Spleen (tissue), 11 donors: ENCODE measurements at regions not wholly inside any gene's neighbourhood (a gene's known extent, or its start where the extent isn't known, plus 50 kb on each side); places are given as distances from the start of the nearest gene placed in this dataset.

Experiments
- DNase-seq: peaks from one replicate; pipeline ENCODE4 v3.0.0-alpha.2; 2020
- H3K27ac ChIP-seq, 8 donors: fragments of 200-600 bp; sonication (generic) in 7 of 8; 1 replicate in 4 of 8; 2 replicates in 4 of 8; pipeline versions ENCODE4 v1.5.0 to v1.8.0; 2016 to 2021; ENCODE audit warnings: inconsistent platforms in 4 of 8, mild to moderate bottlenecking in 4 of 8, moderate library complexity in 1 of 8
- H3K27me3 ChIP-seq, 7 donors: fragments of 200-600 bp; sonication (generic) in 6 of 7; replicated peaks in 1 of 7; 1 replicate in 4 of 7; 2 replicates in 3 of 7; pipeline versions ENCODE4 v1.5.0 to v1.8.0; 2016 to 2021; ENCODE audit warnings: inconsistent platforms in 3 of 7, mild to moderate bottlenecking in 1 of 7
- H3K36me3 ChIP-seq, 6 donors: fragments of 200-600 bp; sonication (generic) in 5 of 6; 1 replicate in 4 of 6; 2 replicates in 2 of 6; pipeline versions ENCODE4 v1.5.0 to v1.8.0; 2016 to 2021; ENCODE audit warnings: inconsistent platforms in 2 of 6
- H3K4me1 ChIP-seq, 6 donors: fragments of 200-600 bp; sonication (generic) in 5 of 6; 1 replicate in 3 of 6; 2 replicates in 3 of 6; pipeline versions ENCODE4 v1.5.0 to v1.8.0; 2016 to 2021; ENCODE audit warnings: inconsistent platforms in 3 of 6
- H3K4me3 ChIP-seq, 8 donors: fragments of 200-600 bp; sonication (generic) in 7 of 8; 1 replicate in 4 of 8; 2 replicates in 4 of 8; pipeline versions ENCODE4 v1.5.0 to v1.8.0; 2016 to 2021; ENCODE audit warnings: inconsistent platforms in 4 of 8, mild to moderate bottlenecking in 4 of 8, moderate library complexity in 2 of 8
- H3K9me3 ChIP-seq, 8 donors: fragments of 200-600 bp; sonication (generic) in 7 of 8; 1 replicate in 4 of 8; 2 replicates in 4 of 8; pipeline versions ENCODE4 v1.5.0 to v1.8.0; 2016 to 2021; ENCODE audit warnings: inconsistent platforms in 4 of 8
- POLR2A ChIP-seq, 3 donors: fragments of 450-650 bp; IDR thresholded peaks; one replicate each; pipeline ENCODE4 v1.5.1; 2017; ENCODE audit warnings: antibody characterized with exemption in 3 of 3, mild to moderate bottlenecking in 1 of 3
- POLR2AphosphoS5 ChIP-seq, 3 donors: sonication (generic); formaldehyde crosslinking; IDR thresholded peaks; one replicate each; pipeline ENCODE4 v1.5.1; 2017; ENCODE audit warnings: antibody characterized with exemption in 3 of 3
- WGBS, 5 donors: extraction: QIAGEN DNeasy Blood & Tissue Kit in 3 of 5; methylation state at CpG; one replicate each; pipeline versions ENCODE4 v1.1.5 to v1.1.7; 2013 to 2018; 5-methylcytosine and 5-hydroxymethylcytosine counted together
- intact Hi-C: fragments of 100-400 bp; cut with DNase I; formaldehyde crosslinking; loops from one replicate; pipeline ENCODE4 v1.15.0; 2023; ENCODE audit warnings: low total_unique reads
- TF ChIP-seq, protein P1 (sequence below), 11 experiments: fragments of 200-600 bp in 7 of 11; fragments of 450-650 bp in 4 of 11; sonication (generic) in 4 of 11; IDR thresholded peaks in 8 of 11; conservative IDR thresholded peaks in 3 of 11; 1 replicate in 7 of 11; 2 replicates in 4 of 11; pipeline versions ENCODE4 v1.4.0 to v1.8.0; 2016 to 2021; ENCODE audit warnings: antibody characterized with exemption in 11 of 11, inconsistent platforms in 4 of 11, mild to moderate bottlenecking in 1 of 11
- donor health status: healthy with polysubstance abuse.
- donor health status: DM: no; HTN: no; CAD: no; lungs with moderate emphysema.
- donor health status: DM: no; HTN: no; CAD: no.
- donor health status: Bipolar disorder and iron deficiency.
- donor health status: healthy.
- donor health status: DM: no; HTN: no; CAD: no.
- donor health status: DM: yes; HTN: yes; CAD: no.

DNA sequence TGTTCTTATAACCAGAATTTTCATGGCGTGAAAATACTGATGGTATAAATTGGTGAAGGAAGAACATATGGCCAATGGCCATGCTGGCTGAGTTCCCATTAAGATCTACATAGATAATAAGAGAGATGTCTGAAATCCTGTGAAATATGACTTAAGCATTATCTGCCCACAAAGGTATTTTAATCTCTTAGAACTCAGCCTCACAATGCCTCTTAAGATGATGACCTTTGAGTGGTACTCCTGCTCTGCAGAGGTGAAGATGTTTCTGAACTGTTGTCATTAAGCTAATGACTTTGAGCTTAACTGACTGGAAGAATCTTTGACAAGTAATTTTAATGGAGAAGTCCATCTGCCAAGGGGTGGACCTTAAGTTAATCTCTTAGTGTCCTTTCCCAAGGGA lies 148.7 kb downstream of the ZNF326 start:
- WGBS, 5 donors: 93 to 98% (median 96%) methylated on average over 1 of the region's 1 CpG
- H3K4me3 ChIP-seq: no peak overlapping the region
- no peak for DNase-seq
- no peaks in the 10 kb centered on the region for H3K4me1 ChIP-seq
- peaks cover 0 to 23% (median 20%) of the 10 kb centered on the region in 8 donors for H3K9me3 ChIP-seq
- intact Hi-C loops: no loop called here
- TF ChIP-seq, protein P1, sequence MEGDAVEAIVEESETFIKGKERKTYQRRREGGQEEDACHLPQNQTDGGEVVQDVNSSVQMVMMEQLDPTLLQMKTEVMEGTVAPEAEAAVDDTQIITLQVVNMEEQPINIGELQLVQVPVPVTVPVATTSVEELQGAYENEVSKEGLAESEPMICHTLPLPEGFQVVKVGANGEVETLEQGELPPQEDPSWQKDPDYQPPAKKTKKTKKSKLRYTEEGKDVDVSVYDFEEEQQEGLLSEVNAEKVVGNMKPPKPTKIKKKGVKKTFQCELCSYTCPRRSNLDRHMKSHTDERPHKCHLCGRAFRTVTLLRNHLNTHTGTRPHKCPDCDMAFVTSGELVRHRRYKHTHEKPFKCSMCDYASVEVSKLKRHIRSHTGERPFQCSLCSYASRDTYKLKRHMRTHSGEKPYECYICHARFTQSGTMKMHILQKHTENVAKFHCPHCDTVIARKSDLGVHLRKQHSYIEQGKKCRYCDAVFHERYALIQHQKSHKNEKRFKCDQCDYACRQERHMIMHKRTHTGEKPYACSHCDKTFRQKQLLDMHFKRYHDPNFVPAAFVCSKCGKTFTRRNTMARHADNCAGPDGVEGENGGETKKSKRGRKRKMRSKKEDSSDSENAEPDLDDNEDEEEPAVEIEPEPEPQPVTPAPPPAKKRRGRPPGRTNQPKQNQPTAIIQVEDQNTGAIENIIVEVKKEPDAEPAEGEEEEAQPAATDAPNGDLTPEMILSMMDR (IDR thresholded peaks at IDR 0.05 in 8 of 11, conservative IDR thresholded peaks at IDR 0.05 in 3 of 11): no peak
- TF ChIP-seq POLR2A (IDR thresholded peaks at IDR 0.05) (no peak), POLR2AphosphoS5 (IDR thresholded peaks at IDR 0.05) (no peak)
- H3K27ac ChIP-seq: no peak overlapping the region
- H3K27me3 ChIP-seq: no peaks in the 10 kb centered on the region
- H3K36me3 ChIP-seq: no peaks in the 10 kb centered on the region

DNA sequence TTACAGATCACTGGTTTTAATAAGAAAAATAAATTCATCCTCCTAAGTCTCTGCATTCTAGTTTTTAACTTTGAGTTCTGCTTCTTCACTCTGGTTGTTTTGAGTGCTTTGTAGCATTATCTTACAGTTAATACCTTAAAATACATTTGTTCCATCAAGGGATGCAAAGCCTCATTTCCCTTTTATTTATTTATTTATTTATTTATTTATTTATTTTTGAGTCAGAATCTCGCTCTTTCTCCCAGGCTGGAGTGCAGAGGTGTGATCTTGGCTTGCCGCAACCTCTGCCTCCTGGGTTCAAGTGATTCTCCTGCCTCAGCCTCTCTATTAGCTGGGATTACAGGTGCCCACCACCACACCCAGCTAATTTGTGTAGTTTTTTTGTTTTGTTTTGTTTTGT lies 147.8 kb downstream of the ZNF326 start:
- DNase-seq: no peak
- Histone ChIP-seq H3K4me3 (no peak overlapping the region), H3K36me3 (no peaks in the 10 kb centered on the region), H3K27ac (no peak overlapping the region), H3K4me1 (no peaks in the 10 kb centered on the region), H3K27me3 (no peaks in the 10 kb centered on the region), H3K9me3 (peaks cover 0 to 26% (median 21%) of the 10 kb centered on the region in 8 donors)
- WGBS, 5 donors: 70 to 86% (median 84%) methylated on average over 2 of the region's 2 CpGs
- intact Hi-C loops: no loop called here
- TF ChIP-seq POLR2A (IDR thresholded peaks at IDR 0.05) (no peak), POLR2AphosphoS5 (IDR thresholded peaks at IDR 0.05) (no peak)
- TF ChIP-seq, protein P1 (IDR thresholded peaks at IDR 0.05 in 8 of 11, conservative IDR thresholded peaks at IDR 0.05 in 3 of 11): no peak

DNA sequence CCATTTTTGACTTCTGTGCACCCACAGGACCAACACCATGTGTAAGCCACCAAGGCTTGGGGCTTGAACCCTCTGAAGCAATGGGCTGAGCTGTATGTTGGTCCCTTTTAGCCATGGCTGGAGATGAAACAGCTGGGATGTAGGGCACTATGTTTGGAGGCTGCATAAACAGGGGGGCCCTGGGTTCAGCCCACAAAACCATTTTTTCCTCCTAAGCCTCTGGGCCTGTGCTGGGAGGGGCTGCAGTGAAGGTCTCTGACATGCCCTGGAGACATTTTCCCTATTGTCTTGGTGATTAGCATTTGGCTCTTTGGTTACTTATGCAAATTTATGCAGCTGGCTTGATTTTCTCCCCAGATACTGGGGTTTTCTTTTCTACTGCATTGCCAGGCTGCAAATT lies 144.9 kb downstream of the ZNF326 start:
- intact Hi-C loops: no loop called here
- Histone ChIP-seq H3K4me3 (no peak overlapping the region), H3K27me3 (peaks cover 0 to 1% (median 0%) of the 10 kb centered on the region in 7 donors), H3K27ac (no peak overlapping the region), H3K36me3 (no peaks in the 10 kb centered on the region), H3K9me3 (peaks cover 0 to 31% (median 22%) of the 10 kb centered on the region in 8 donors), H3K4me1 (no peaks in the 10 kb centered on the region)
- TF ChIP-seq POLR2A (IDR thresholded peaks at IDR 0.05) (no peak), POLR2AphosphoS5 (IDR thresholded peaks at IDR 0.05) (no peak)
- TF ChIP-seq, protein P1 (IDR thresholded peaks at IDR 0.05 in 8 of 11, conservative IDR thresholded peaks at IDR 0.05 in 3 of 11): no peak
- DNase-seq: no peak

DNA sequence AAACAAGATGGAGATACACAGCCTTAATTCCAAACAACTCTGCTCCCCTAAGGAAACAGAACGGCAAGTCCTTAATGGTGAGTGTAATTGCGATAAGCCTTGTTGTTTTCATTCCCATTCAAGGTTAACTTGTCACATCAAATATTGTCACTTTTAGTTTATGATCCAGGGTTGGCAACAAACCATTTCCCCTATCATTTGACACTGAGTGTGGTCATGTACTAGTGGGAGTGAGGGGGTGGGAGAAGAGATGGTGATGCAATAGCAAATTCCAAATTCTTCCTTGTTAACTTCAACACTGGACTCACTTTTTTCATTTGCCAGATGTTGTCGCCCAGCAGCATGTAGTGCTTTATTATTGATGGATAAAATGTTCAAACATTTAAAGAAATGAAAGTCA lies 140.4 kb downstream of the ZNF326 start:
- Histone ChIP-seq H3K4me3 (no peak overlapping the region), H3K27ac (no peak overlapping the region), H3K36me3 (no peaks in the 10 kb centered on the region), H3K4me1 (no peaks in the 10 kb centered on the region), H3K9me3 (peaks cover 0 to 24% (median 15%) of the 10 kb centered on the region in 8 donors), H3K27me3 (peaks cover 0 to 22% (median 0%) of the 10 kb centered on the region in 7 donors)
- intact Hi-C loops: no loop called here
- WGBS, 5 donors: 59 to 77% (median 65%) methylated on average over 3 of the region's 3 CpGs
- TF ChIP-seq, protein P1 (IDR thresholded peaks at IDR 0.05 in 8 of 11, conservative IDR thresholded peaks at IDR 0.05 in 3 of 11): no peak
- TF ChIP-seq POLR2A (IDR thresholded peaks at IDR 0.05) (no peak), POLR2AphosphoS5 (IDR thresholded peaks at IDR 0.05) (no peak)
- no peak for DNase-seq
